Transverse colon (tissue), 4 donors: ENCODE measurements at regions not wholly inside any gene's neighbourhood (a gene's known extent, or its start where the extent isn't known, plus 50 kb on each side); places are given as distances from the start of the nearest gene placed in this dataset.

ENCODE experiments used
- DNase-seq: peaks from one replicate; pipeline ENCODE4 v3.0.0-alpha.2; 2019
- H3K27ac ChIP-seq, 4 donors: fragments of 200-600 bp; sonication (generic); 2 replicates each; pipeline ENCODE4 v1.5.1; 2016 to 2018; ENCODE audit warnings: inconsistent platforms in 4 of 4
- H3K27me3 ChIP-seq: fragments of 200-600 bp; sonication (generic); 2 replicates; pipeline ENCODE4 v1.5.1; 2017; ENCODE audit warnings: inconsistent platforms
- H3K36me3 ChIP-seq, 4 donors: fragments of 200-600 bp; sonication (generic); 2 replicates each; pipeline ENCODE4 v1.5.1; 2017 to 2019; ENCODE audit warnings: inconsistent platforms in 4 of 4
- H3K4me1 ChIP-seq, 4 donors: fragments of 200-600 bp; sonication (generic); 2 replicates each; pipeline ENCODE4 v1.5.1; 2017 to 2020; ENCODE audit warnings: inconsistent platforms in 4 of 4
- H3K4me3 ChIP-seq, 4 donors: fragments of 200-600 bp; sonication (generic); 1 replicate in 1 of 4; 2 replicates in 3 of 4; pipeline versions ENCODE4 v1.5.1 to v1.6.1; 2017 to 2019; ENCODE audit warnings: inconsistent platforms in 4 of 4
- H3K9me3 ChIP-seq, 2 donors: fragments of 200-600 bp; sonication (generic); 2 replicates each; pipeline ENCODE4 v1.5.1; 2017 to 2019; ENCODE audit warnings: inconsistent platforms in 2 of 2
- CTCF ChIP-seq, 5 experiments: fragments of 200-600 bp in 3 of 5; fragments of 450-650 bp in 2 of 5; sonication (generic) in 3 of 5; IDR thresholded peaks; 1 replicate in 2 of 5; 2 replicates in 3 of 5; pipeline ENCODE4 v1.5.1; 2016 to 2017; ENCODE audit warnings: antibody characterized with exemption in 5 of 5, inconsistent platforms in 3 of 5, mild to moderate bottlenecking in 2 of 5, moderate library complexity in 1 of 5
- EP300 ChIP-seq: sonication (generic); formaldehyde crosslinking; IDR thresholded peaks from one replicate; pipeline ENCODE4 v1.6.1; 2017; ENCODE audit warnings: antibody characterized with exemption, low read depth
- POLR2A ChIP-seq: fragments of 450-650 bp; IDR thresholded peaks from one replicate; pipeline ENCODE4 v1.6.1; 2016; ENCODE audit warnings: antibody characterized with exemption, mild to moderate bottlenecking, moderate library complexity
- POLR2AphosphoS5 ChIP-seq, 3 donors: sonication (generic); formaldehyde crosslinking; IDR thresholded peaks; one replicate each; pipeline ENCODE4 v1.6.1; 2016; ENCODE audit warnings: antibody characterized with exemption in 3 of 3
- WGBS, 2 donors: methylation state at CpG; one replicate each; pipeline ENCODE4 v1.1.5; 2018; ENCODE audit warnings: low coverage in 1 of 2; 5-methylcytosine and 5-hydroxymethylcytosine counted together
- in situ Hi-C, 4 donors: fragments of 200-750 bp; cut with MboI; loops; one replicate each; pipeline versions ENCODE4 v1.15.0 to v1.15.1; 2017; ENCODE audit warnings: low sequenced_read_pairs in 3 of 4, low pct_ligation_motif_present in 1 of 4, low pct_unique_long_range_greater_than_20kb in 1 of 4
- intact Hi-C: fragments of 100-400 bp; cut with DNase I; formaldehyde crosslinking; loops from one replicate; pipeline ENCODE4 v1.15.1; 2023; ENCODE audit warnings: low total_unique reads

- in situ Hi-C loops = no loop called here
- no peak for DNase-seq
- Histone ChIP-seq H3K36me3 (no peaks in the 10 kb centered on the region), H3K4me3 (no peak overlapping the region), H3K27ac (no peak overlapping the region), H3K9me3 (no peaks in the 10 kb centered on the region), H3K27me3 (no peaks in the 10 kb centered on the region), H3K4me1 (no peaks in the 10 kb centered on the region)
- TF ChIP-seq POLR2AphosphoS5 (IDR thresholded peaks at IDR 0.05) = no peak
- TF ChIP-seq CTCF (IDR thresholded peaks at IDR 0.05) = peak in 1 of 5 experiments; percentile 22
- no peak for TF ChIP-seq EP300
- no peak for TF ChIP-seq POLR2A
- WGBS, 2 donors = 43 to 61% methylated on average over 1 of the region's 1 CpG
- intact Hi-C loops = no loop called here
These were observed 143.6 kb upstream of the SLITRK3 start for GRCh38 chr3:165339753-165340152.

DNA sequence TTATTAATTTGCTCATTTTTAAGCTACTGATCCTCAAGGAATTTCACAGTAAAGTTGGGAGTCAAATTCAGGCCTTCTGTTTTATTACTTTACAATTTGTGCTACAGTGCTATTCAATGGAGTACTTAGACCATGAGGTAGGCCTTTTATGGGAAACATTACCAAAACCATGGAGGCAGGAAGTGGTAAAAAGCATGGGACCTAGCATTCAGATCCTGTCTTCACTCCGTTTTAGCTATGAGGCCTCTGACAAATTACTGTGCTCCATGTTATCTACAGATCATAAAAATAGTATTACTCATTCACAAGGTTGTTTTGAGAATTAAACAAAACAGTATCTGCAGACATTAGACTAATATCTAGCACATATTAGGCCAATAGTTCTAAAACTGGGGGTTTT is 140.6 kb upstream of the SLITRK3 start:
- intact Hi-C loops (no loop called here), in situ Hi-C loops (no loop called here)
- no peaks in the 10 kb centered on the region for H3K9me3 ChIP-seq
- TF ChIP-seq CTCF (IDR thresholded peaks at IDR 0.05) = no peak
- no peak for TF ChIP-seq POLR2A
- TF ChIP-seq POLR2AphosphoS5 (IDR thresholded peaks at IDR 0.05) = no peak
- no peak for TF ChIP-seq EP300
- no peak overlapping the region for H3K4me3 ChIP-seq
- no peaks in the 10 kb centered on the region for H3K4me1 ChIP-seq
- DNase-seq = no peak
- H3K27ac ChIP-seq = no peak overlapping the region
- 27 to 50% methylated on average over 1 of the region's 1 CpG for WGBS, 2 donors
- H3K36me3 ChIP-seq = no peaks in the 10 kb centered on the region
- no peaks in the 10 kb centered on the region for H3K27me3 ChIP-seq
